ENCODE measurements at regions not wholly inside any gene's neighbourhood (a gene's known extent, or its start where the extent isn't known, plus 50 kb on each side); places are given as distances from the start of the nearest gene placed in this dataset.
A peak's percentile ranks its signal among the peaks of the same experiment; 100 is the strongest.

DNA sequence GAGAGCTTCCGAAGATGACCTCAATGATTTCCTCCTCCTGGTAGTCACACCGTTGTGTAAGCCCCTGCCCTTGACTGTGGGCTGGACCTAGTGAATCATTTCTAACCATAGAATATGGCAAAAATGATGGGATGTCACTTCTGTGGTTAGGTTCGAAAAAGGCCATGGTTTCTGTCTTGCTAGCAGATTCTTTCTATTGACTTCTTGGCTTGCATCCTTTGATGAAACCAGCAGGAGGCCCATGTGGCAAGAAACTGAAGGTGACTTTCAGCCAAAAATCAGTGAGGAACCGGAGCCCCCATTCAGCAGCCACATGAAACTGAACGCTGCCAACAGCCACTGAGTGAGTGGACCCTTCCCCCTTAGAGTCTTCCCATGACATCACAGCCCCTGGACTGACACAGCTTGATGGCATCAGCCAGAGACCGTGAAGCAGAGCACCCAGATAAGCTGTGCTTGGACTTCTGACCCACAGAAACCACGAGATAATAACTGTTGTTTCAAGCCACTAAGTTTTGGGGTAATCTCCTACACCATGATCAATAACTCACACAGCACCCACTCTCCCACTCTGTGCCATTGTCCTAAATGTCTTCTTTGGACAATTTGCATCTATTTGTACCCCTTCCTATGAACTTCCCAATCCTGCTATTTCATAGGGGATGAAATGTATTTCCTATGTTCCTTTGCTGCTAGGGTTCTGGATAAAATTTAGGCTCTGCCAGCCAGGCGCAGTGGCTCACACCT is 148.0 kb upstream of the STX18 start:
- peak; percentile 8 for DNase-seq

DNA sequence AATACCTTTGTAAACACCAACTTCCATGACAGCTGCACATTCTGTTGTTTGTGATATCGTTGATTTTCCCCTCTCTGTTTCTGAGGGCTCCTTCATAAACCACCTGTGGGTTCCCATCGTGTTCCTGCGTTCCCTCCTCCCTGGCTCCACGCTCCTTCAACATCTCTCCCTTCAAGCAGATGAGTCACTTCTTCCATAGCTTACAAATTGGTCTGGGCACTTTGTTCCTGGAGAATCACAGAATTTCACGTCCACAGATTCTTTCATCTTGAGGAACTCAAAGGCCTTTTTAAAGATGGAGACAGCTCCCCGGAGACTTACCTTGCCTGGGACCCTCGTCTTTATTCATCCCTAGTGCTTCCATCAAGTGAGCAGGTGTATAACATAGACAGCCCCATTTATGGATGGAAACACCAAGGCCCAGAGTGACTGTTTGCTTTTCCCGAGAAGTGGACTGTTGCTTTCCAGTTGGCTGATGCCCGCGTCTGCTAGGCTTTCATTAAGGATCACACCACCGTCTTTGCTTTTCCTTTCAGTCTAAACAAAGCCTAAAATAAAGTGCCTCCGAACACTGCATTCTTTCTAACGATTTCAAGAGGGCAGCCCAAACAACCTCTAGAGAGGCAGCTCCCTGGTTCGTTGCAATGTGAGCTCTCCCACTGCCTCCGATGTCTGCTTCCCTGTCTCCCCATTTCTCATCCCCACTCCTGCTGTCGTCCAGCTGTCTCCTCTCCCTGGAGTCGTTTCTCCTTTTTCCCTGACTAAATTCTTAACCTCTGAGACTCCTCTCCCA is 146.3 kb upstream of the STX18 start:
- DNase-seq, result no peak

DNA sequence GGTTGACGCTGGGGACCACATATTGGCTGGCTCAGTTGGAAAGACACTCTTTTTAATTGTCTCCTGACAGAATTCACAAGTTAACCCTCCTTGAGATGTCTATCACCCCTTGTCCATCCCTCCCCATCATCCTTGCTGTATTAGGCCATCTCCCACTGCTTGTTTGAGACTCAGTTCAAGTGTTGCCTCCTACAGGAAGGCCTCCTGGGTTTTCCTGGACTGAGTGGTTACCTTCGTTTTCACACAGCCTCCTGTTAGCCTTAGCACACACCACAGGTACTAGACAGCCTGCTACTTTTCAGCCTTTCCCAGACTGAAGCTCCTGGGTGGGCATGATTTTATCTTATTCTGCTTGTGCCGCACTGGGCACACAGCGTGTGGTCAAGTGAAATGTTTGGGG is 145.3 kb upstream of the STX18 start:
- no peak for DNase-seq

DNA sequence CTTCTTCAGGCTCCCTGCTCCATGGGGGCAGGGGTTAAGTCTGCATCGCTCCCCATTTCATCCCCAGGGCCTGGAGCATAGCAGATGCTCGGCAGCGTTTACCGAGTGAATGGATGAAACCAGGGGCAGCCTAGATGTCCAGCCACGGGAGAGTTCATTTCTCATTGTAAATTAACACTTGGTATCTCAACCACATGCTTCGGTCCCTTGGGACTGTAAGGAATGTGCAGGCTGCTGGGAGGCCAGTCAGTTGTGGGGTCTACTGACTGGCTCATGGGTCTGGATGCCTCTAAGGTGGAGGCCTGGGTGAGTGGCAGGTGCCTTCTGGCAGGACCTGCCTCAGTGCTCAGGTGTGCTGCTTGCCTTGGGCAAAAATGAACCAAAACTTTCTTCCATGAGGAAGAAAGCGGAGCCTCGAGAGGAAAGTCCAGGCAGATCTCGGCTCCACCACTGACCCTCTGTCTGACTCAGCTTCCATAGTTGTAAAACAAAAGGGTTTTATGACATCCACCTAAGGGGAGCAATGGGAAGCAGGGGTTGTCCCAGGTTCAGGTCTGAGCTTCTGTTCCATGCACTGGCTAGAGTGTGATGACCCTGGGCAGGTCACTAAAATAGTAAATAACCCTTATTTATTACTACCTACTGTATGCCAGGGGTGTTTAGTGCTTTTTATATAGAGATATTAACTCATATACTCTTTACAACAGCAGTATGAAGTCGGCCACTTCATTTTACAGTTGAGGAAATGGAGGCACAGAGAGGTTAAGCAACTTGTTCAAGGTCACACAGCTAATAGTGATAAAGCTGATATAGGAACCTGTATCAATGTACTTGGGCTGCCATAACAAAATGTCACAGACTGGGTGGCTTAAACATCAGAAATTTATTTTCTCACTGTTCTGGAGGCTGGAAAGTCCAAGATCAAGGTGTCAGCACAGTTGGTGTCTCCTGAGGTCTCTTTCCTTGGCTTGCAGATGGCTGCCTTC is 144.3 kb upstream of the STX18 start:
- no peak for DNase-seq

DNA sequence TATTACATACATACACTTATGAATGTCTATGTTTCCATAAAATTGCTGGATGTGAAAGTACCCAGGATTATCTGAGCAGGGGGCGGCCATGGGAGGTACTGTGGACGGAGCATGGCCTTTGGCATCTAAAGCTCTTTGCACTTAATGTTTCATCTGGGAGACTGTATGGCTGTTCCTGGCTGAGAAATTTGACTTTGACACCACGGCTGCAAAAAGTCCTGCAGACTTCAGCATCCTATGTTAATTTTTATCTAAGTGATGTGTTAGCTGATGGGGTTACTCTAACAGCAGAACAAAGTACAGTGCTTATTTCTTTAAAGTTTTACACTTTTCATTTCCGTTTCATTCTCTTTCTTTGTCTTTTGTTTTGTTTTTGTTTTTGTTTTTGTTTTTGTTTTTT is 139.8 kb upstream of the STX18 start:
- no peak for DNase-seq

DNA sequence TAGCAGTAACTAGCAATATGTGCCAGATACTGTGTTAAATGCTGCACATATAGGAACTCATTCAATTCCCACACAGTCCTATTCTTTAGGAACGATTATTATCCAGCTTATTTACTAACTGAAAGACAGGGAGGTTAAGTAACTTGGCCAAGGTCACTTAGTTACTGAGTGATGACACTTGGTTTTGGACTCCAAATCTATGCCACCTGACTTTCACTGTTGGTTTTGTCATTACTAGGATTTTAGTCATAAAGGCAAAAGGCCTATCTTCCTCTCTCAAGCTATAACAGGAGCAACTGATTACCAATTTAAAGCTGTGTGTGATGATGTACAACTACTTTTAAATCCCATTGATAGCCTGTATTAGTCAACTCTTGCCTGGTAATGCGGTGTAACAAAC is 138.9 kb upstream of the STX18 start:
- DNase-seq, result no peak

DNA sequence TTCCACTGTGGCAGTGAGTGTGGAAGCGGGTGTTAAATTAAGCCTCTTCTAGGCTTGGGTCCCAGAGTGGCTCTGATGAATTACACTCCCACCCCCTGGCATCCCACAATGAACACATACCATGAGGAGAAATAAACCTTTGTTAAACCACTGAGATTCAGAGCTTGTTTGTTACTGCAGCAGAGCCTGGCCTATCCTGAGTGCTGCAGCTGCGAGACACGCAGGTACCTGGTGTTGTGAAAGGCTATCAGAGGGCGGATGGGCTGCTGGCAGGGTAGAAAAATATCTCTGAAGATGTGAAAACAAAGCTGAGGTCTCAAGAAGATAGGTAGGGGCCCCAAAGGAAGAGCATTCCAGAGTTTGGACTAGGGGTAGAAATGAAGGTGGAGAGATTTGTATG is 138.4 kb upstream of the STX18 start:
- no peak for DNase-seq

DNA sequence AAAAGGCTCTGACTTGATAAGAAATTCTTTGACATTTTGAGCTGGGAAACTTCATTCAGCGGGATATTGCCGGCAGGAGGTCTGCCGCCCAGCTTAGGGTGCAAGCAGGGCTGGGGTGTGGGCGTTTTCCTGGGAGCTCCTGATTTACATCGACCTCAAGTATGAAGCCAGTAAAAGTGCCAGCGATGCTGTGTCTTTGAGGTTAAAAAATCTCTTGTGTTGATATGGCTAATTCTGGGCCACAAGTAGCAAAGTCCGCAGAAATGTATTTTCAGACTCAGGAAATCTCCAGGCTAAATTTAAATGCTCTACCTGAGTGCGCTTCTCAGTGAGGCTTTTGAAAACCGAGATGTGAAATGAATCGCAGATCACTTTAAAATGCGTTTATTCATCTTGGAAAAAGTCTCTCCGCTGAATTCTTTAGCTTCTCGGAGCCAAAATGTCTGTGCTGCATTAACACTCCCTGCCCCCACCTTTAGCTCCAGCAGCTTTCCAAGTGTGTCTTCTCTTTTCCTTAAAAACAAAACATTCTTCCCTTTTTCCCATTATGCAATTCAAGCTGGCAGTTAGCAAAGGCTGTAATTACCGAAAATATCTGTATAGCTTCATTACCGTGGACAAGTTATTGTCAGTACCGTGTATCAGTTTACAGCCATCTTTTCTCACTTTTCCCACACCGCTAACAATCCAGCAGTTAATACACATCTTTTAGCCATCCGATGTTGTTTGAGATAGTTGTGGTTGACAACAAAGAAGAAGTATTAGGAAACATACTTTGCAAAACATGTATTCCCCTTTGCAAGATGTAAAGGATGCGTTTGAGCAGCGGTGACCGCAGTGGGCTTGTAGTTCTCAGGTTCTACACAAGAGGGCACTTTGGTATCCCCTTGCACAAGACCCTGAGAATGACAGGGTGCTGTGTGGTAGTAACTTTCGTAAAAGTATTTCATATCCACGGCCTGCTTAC is 136.0 kb upstream of the STX18 start:
- DNase-seq, result no peak

DNA sequence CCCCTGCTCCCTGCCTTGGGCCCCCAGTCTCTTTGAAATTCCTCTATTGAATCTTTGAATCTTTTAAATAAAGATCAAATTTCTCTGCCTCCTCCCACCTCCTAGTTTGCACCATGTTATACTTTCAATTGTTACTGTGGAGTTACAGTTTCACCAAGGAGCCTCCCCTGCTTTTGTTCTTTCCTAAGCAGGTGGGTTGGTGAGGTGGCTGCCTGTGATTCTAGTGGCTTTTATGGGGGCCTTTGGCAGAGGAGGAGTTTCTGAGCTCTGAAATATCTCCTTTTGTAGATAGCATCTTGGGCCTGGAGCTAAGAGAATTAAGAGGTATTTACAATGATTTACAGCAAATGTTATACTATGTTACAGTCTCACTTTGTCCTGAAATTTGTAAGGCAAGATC is 133.8 kb upstream of the STX18 start:
- DNase-seq, result no peak

DNA sequence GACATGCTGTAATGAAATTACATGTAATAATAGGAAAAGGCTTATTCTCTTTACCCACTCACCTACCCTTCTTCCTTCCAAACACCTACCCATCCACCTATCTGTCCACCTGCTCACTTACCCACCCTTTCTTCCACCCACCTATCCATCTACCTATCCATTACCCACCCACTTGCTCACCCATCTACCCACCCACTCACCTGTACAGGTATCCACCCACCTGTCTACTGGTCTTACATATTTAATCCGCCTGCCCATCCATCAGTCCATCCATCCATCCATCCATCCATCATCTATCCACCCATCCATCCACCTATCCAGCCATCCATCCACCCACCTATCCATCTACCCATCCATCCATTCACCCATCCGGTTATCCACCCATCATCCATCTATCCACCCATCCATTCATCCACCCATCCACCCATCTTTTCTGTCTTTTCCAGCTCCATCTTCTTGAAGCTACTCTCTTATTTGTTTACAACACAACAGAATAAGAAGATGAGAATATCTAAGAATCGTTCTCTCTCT is 133.3 kb upstream of the STX18 start:
- DNase-seq, result no peak

DNA sequence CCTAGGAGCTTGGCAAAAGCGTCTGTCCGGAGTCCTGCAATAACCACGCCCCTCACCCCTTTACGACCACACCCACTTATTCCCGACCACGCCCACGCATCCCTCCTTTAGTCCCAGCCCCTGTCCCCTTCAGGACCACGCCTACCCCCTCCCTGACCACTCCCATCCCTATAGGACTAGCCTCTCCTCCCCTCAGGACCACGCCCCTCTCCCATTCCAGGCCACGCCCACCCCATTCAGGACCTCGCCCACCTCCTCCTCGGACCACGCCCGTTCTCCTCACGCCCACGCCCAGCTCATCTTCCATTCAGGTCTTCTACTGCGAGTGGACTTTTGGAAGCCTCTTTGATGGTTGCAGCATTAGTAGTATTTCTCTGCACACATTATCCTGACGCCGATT is 131.2 kb upstream of the STX18 start:
- DNase-seq, result peak; percentile 9

DNA sequence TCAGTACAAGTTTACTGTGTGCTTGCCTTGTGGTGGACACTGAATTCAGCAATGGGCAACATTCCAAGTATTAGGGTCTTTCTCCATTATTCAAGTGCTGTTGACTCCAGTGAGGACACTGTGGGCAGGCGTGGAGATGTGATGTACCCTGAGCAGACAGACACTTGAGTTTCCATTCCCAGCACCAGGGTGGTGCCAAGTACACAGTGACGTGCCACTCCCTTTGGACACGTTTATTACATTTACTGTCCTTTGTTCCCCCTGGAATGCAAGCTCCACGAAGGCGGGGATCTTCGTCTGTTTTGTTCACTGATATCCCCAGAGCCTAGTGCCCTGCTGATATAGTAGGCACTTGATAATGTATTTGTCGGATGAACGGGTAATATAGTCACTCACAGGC is 130.6 kb upstream of the STX18 start:
- no peak for DNase-seq

DNA sequence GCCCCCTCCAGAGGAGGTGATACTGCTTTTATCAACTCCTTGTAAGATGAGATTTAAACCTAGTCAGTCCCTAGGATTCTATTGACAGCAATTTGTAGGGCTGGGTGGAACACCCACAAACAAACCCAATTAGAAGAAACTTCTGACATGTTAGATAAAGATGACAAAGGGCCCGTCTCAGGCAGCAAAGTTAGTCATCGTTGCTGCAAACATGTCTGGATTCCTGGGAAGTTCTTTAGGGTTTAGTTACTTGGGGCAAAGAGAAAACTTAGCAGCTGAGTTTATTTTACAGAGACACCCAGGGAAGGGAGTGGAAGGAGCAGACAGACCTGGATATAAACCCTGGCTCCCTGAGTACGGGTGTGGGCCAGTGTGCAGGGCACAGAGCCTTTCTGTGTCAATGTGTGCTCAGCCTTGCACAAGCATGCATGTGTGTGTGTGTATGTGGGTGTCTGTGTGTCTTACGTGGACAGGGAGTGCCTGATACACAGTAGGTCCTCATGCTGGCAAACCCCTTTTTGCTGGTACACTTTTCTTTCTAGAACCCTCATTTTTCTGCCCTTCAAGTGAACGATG is 130.0 kb upstream of the STX18 start:
- DNase-seq, result no peak

DNA sequence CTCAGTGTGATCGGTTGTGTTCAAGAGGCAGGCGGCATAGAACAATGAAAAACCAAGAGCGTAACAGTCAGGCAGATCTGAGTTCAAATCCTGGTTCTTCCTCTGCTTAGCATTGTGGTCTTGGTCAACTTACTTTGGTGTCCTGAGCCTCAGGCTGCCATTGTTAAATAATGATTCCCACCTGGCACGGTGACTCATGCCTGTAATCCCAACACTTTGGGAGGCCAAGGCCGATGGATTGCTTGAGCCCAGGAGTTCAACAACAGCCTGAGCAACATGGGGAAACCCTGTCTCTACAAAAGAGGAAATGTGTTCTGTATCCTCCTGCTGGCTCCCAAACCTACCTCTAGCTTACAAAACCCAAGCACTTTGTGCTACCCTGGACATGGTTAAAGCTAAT is 129.0 kb upstream of the STX18 start:
- DNase-seq, result no peak

DNA sequence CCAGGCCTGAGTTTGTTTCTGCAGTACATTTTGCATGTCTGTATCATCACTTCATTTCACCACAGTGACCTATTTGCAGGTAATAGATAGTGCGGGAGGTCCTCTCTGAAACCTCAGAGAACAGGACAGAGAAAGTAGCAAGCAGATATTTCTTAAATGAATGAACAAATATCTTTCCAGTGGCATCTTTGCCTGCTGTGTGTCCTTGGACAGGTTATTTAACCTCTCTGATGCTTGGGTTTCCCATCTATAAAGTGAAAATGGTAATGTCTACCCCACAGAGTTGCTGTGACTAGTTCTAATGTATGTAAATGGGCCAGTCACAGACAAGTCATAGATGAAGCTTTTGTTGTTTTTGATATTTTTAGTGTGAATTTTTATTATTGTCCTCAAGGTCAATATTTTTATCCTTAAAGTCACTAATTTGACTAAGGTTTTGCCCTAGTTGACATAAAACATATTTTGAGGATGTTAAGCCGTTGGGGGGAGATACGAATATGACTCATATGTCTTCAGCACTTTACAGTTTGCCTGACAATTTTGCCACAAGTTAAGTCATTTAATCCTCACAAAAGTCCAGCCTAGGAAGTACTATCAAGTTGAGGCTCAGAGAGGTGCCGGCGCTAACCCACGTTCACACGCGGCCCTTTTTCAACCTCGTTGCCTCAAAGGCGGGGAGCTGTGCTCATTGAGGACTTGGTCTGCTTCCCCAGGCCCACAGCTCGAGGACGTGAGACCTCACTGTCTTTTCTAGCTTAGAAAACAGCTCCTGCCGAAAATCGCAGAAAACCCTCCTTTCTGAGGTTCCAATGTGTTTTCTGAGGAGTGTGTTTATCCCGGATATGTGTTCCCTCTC is 126.7 kb upstream of the STX18 start:
- DNase-seq, result no peak

DNA sequence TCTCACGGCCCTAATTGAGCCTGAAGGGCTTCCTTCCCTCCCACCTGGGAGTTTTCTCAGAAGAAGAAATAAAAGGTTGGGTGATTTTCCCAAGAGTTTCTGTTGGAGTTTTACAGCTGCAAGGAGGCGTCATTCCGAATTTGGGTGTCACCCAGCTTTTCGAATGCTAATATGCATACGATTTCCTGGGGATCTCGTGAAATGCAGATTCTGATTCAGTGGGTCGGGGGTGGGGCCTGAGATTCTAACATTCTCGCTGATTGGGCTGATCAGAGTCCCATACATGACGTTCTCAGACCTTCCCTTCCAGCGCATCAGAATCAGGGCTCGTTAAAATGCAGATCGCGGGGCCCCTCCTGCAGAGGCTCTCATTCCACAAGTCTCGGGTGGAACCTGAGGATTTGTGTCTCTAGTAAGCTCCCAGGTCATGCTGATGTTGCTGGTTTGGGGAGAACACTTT is 125.8 kb upstream of the STX18 start:
- no peak for DNase-seq

DNA sequence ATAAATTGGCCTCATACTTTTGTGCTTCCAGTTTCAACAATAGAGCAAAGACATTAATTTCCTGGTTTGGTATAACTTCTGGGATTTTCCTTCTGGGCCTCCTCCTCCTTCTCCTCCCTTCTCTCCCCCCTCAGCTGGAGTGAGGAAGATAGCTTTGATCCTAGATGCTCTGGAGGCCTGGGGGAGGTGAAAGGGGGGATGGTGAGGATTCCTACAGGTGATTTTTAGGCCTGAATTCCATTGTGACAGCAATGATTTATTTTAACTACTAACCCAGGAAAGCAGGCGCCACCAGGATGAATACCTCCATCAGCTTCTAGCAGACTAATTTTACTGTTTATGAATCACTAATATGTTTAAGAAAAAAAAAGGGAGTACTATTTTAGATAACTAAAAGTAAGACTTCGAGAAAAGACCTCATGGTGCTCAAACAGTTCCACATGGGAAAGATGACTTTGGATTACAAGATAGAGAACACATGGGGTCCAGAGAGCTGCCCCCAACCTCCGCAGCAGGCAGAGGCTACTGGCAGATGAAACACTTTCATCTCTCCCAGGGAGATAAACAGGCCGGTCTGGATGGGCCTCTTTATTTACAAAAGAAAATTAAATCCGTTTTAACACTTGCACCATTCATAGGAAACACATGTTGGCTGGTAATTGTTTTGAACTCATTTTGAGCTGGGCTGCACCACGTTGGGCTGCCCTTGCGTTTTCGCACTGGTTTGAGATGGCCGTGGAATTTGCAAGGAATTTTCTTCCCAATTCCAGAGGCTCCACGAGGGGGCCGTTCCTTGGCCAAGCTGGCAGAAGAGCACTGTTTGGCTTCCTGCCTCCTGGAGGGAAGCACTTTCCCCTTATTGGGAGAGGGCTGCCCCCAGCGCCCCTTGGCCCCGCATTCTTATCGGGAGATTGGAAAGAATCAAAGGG is 125.1 kb upstream of the STX18 start:
- no peak for DNase-seq

DNA sequence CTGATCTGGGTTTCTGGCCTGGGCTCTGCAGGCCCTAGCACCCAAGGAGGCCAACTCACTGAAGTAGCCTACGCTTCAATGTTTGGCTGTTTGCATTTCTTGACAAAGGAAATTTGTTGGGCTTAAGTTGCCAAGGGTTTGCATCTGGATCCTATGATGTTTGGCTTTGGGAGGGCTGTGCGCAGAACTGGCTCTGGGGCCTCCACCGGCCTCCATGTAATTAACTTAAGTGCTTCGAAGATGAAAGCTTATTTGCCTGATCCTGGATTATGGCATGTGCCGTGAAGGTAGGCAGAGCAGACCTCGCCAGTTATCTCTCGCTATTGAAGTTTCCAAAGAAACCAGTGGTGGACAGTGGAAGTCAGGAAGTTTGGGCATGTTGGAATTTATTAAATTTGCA is 124.3 kb upstream of the STX18 start:
- no peak for DNase-seq

DNA sequence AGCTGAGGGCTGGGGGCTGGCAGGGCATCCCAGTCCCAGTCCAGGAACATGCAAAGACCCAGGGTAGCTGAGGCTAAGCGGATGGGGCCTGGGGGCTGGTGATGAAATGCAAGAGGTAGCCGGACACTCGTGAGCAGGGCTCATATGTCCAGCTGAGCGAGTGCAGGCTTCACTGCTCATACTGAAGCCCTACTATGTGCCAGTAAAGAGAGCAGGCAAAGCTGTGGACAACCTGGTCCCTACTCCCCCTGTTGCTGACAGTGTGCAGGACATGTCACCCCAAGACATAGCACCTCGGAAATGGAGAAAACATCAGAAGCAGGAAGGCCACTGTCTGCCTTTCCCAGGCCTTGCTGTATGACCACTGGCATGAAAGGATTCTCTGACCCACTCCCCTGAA is 122.4 kb upstream of the STX18 start:
- no peak for DNase-seq
